ENCODE measurements at regions not wholly inside any gene's neighbourhood (a gene's known extent, or its start where the extent isn't known, plus 50 kb on each side); places are given as distances from the start of the nearest gene placed in this dataset.

- H3K79me1 ChIP-seq (ENCODE audit: low read depth in 1 of 2, low read length in 2 of 2), result no peaks in the 10 kb centered on the region
- H2BK15ac ChIP-seq (ENCODE audit: low read depth, low read length), result no peak overlapping the region
- H3K9me3 ChIP-seq (ENCODE audit: control insufficient read depth, insufficient read depth, low read length), result no peaks in the 10 kb centered on the region
- intact Hi-C loops (cut with micrococcal nuclease) (no loop called here), in situ Hi-C loops (cut with MboI; ENCODE audit: low sequenced_read_pairs) (no loop called here), dilution Hi-C loops (cut with HindIII; ENCODE audit: low sequenced_read_pairs, unreplicated experiment) (no loop called here)
- no peaks in the 10 kb centered on the region for H4K20me1 ChIP-seq (ENCODE audit: insufficient read depth, low read length)
- no peak overlapping the region for H3K23ac ChIP-seq (ENCODE audit: low read depth, low read length)
- no peak overlapping the region for H4K8ac ChIP-seq (ENCODE audit: low read depth in 2 of 2, low read length in 2 of 2)
- POLR2A ChIA-PET (ENCODE audit: unreplicated experiment), result no interaction called here
- H2BK120ac ChIP-seq (ENCODE audit: low read depth, low read length), result no peak overlapping the region
- no peak overlapping the region for H4K91ac ChIP-seq (ENCODE audit: insufficient read depth, low read depth, low read length)
- no peak overlapping the region for H2AFZ ChIP-seq (replicated peaks; ENCODE audit: low read length, poor library complexity)
- no peaks in the 10 kb centered on the region for H3K27me3 ChIP-seq (ENCODE audit: control insufficient read depth, insufficient read depth, low read length)
- no peak overlapping the region for H3K27ac ChIP-seq (ENCODE audit: insufficient read depth, low read length)
- no peak overlapping the region for H3K4ac ChIP-seq (ENCODE audit: low read depth, low read length)
- H3K9ac ChIP-seq (ENCODE audit: low read depth, low read length), result no peak overlapping the region
- no peak overlapping the region for H2AK9ac ChIP-seq (replicated peaks; ENCODE audit: low read depth, low read length, poor library complexity)
- CTCF ChIA-PET, result no interaction called here
- no TSS peak for BruUV-seq (replicated peaks)
- ATAC-seq (ENCODE audit: low read depth) (no peak), DNase-seq (peak; percentile 11)
- H3K18ac ChIP-seq (ENCODE audit: low read depth, low read length), result no peak overlapping the region
- no peak overlapping the region for H3K4me2 ChIP-seq (ENCODE audit: low read depth, low read length)
- no peaks in the 10 kb centered on the region for H3K36me3 ChIP-seq (ENCODE audit: control insufficient read depth, insufficient read depth, low read length)
- no peak overlapping the region for H3K14ac ChIP-seq (replicated peaks; ENCODE audit: low read depth, low read length)
- no peaks in the 10 kb centered on the region for H3K9me1 ChIP-seq (ENCODE audit: insufficient read depth, low read length)
- no peak overlapping the region for H3K4me3 ChIP-seq (ENCODE audit: insufficient read depth, low read depth, low read length)
- H2BK20ac ChIP-seq (ENCODE audit: low read depth, low read length), result no peak overlapping the region
- WGBS, 2 experiments (ENCODE audit: extremely low coverage in 2 of 2, insufficient read length in 1 of 2), result no CpG with 5 or more reads among the region's 2 CpGs
- H2BK5ac ChIP-seq (ENCODE audit: low read depth, low read length, poor library complexity, severe bottlenecking), result no peak overlapping the region
- peak; percentile 45 for TF ChIP-seq RAD21 (IDR thresholded peaks at IDR 0.05; ENCODE audit: low read length)
- TF ChIP-seq RCOR1 (IDR thresholded peaks at IDR 0.05; ENCODE audit: insufficient replicate concordance, low read length), result no peak
- TF ChIP-seq SMC3 (IDR thresholded peaks at IDR 0.05; ENCODE audit: low read depth, low read length), result 0 out of 2 replicates have a peak, but pooled peaks have one; percentile 17
- TF ChIP-seq RFX5 (IDR thresholded peaks at IDR 0.05; ENCODE audit: low read depth, low read length), result no peak
- TF ChIP-seq CTCF (conservative IDR thresholded peaks at IDR 0.05; ENCODE audit: low read depth, low read length), result peak; percentile 29; the same call in 1 of the 2 replicates
- no peak overlapping the region for H3K56ac ChIP-seq (ENCODE audit: extremely low read depth, insufficient read depth, low read length)
- H4K5ac ChIP-seq (ENCODE audit: low read depth, low read length), result no peak overlapping the region
- H3K4me1 ChIP-seq (ENCODE audit: control insufficient read depth, insufficient read depth, low read length), result no peaks in the 10 kb centered on the region
- no peak overlapping the region for H2AK5ac ChIP-seq (ENCODE audit: low read depth, low read length)
These were observed 58.3 kb upstream of the EPHA3 start for GRCh38 chr3:89049119-89049518.

Data from IMR-90 (cell line).